Fibroblast of villous mesenchyme (primary cell): ENCODE measurements at regions not wholly inside any gene's neighbourhood (a gene's known extent, or its start where the extent isn't known, plus 50 kb on each side); places are given as distances from the start of the nearest gene placed in this dataset.
"Not testable (repeated sequence)": the region's sequence is repeated elsewhere in the genome, so short reads cannot be mapped to it uniquely, and the experiment has no call there.

Experiments used
- DNase-seq: peaks from one replicate; pipeline ENCODE4 v3.0.0-alpha.2; 2010; ENCODE audit warnings: low read depth
- H3K4me3 ChIP-seq: 2 replicates; pipeline ENCODE4 v1.5.1; 2011; ENCODE audit warnings: low read depth, mild to moderate bottlenecking, low read length
- CTCF ChIP-seq: IDR thresholded peaks from 2 replicates; pipeline ENCODE4 v1.5.1; 2012; ENCODE audit warnings: low read depth, mild to moderate bottlenecking, low read length; ENCODE audit not compliant: insufficient read depth

GRCh38 chr4:116143198-116143597 is 942.2 kb downstream of the TRAM1L1 start:
- H3K4me3 ChIP-seq, result no peak overlapping the region
- TF ChIP-seq CTCF, result no peak
- DNase-seq, result no peak

- no peak overlapping the region for H3K4me3 ChIP-seq
- TF ChIP-seq CTCF, result no peak
- DNase-seq, result no peak
These were observed 952.4 kb downstream of the TRAM1L1 start for GRCh38 chr4:116132946-116133345.

- no peak for TF ChIP-seq CTCF
- no peak for DNase-seq
These were observed 958.6 kb downstream of the TRAM1L1 start for GRCh38 chr4:116126794-116127193.

GRCh38 chr4:116122124-116122523 is 963.3 kb downstream of the TRAM1L1 start:
- DNase-seq, result no peak
- no peak for TF ChIP-seq CTCF
- H3K4me3 ChIP-seq, result no peak overlapping the region

More at GRCh38 chr4:116126794-116127193, 958.6 kb downstream of the TRAM1L1 start:
- no peak overlapping the region for H3K4me3 ChIP-seq

GRCh38 chr4:116118221-116118620 is 967.2 kb downstream of the TRAM1L1 start:
- no peak overlapping the region for H3K4me3 ChIP-seq
- DNase-seq, result no peak
- TF ChIP-seq CTCF, result no peak

- not testable (repeated sequence) for DNase-seq, H3K4me3 ChIP-seq
These were observed 972.5 kb downstream of the TRAM1L1 start for GRCh38 chr4:116112861-116113260.

- no peak for TF ChIP-seq CTCF
- DNase-seq, result no peak
- H3K4me3 ChIP-seq, result no peak overlapping the region
These were observed 974.7 kb downstream of the TRAM1L1 start for GRCh38 chr4:116110713-116111112.
